Loucy (cell line): ENCODE measurements at regions not wholly inside any gene's neighbourhood (a gene's known extent, or its start where the extent isn't known, plus 50 kb on each side); places are given as distances from the start of the nearest gene placed in this dataset.

Experiments
- CTCF ChIP-seq: fragments of 200-600 bp; sonication (generic); conservative IDR thresholded peaks from 2 replicates; pipeline ENCODE4 v1.5.1; 2014; ENCODE audit warnings: mild to moderate bottlenecking, antibody characterized with exemption, low read length
- EZH2phosphoT487 ChIP-seq: fragments of 200-600 bp; IDR thresholded peaks from 2 replicates; pipeline ENCODE4 v1.6.1; 2018; ENCODE audit warnings: antibody characterized with exemption, mild to moderate bottlenecking, moderate library complexity, borderline replicate concordance

- no peak for TF ChIP-seq CTCF
- no peak for TF ChIP-seq EZH2phosphoT487
Measured at GRCh38 chr18:47458483-47458882, 207.0 kb upstream of the SKOR2 start.
